Ovary (tissue), 7 donors: ENCODE measurements at regions not wholly inside any gene's neighbourhood (a gene's known extent, or its start where the extent isn't known, plus 50 kb on each side); places are given as distances from the start of the nearest gene placed in this dataset.

Source experiments
- DNase-seq, 5 donors: peaks; one replicate each; pipeline ENCODE4 v3.0.0-alpha.2; 2019 to 2020
- H3K27ac ChIP-seq, 2 donors: fragments of 200-600 bp; one replicate each; pipeline versions ENCODE4 v1.5.1 to v1.8.0; 2019 to 2022
- H3K27me3 ChIP-seq: fragments of 200-600 bp; one replicate; pipeline ENCODE4 v1.8.0; 2022
- H3K36me3 ChIP-seq: fragments of 200-600 bp; sonication (generic); one replicate; pipeline ENCODE4 v1.5.1; 2019
- H3K4me1 ChIP-seq: one replicate; pipeline ENCODE4 v1.8.1; 2013; ENCODE audit warnings: mild to moderate bottlenecking, moderate library complexity; ENCODE audit not compliant: insufficient read depth
- H3K4me3 ChIP-seq: fragments of 200-600 bp; sonication (generic); one replicate; pipeline ENCODE4 v1.5.1; 2017
- H3K9me3 ChIP-seq, 2 donors: fragments of 200-600 bp in 1 of 2; sonication (generic) in 1 of 2; one replicate each; pipeline versions ENCODE4 v1.5.1 to v1.8.1; 2013 to 2019; ENCODE audit warnings: mild to moderate bottlenecking in 1 of 2, moderate library complexity in 1 of 2
- EP300 ChIP-seq: sonication (generic); formaldehyde crosslinking; IDR thresholded peaks from one replicate; pipeline ENCODE4 v1.6.1; 2017; ENCODE audit warnings: antibody characterized with exemption
- POLR2A ChIP-seq: fragments of 450-650 bp; IDR thresholded peaks from one replicate; pipeline ENCODE4 v1.6.1; 2017; ENCODE audit warnings: antibody characterized with exemption, mild to moderate bottlenecking, moderate library complexity
- WGBS, 3 donors: extraction: QIAGEN DNeasy Blood & Tissue Kit in 1 of 3; methylation state at CpG; one replicate each; pipeline versions ENCODE4 v1.1.5 to v1.1.7; 2013 to 2017; 5-methylcytosine and 5-hydroxymethylcytosine counted together
- intact Hi-C, 4 donors: fragments of 100-400 bp; cut with DNase I; formaldehyde crosslinking; loops; one replicate each; pipeline versions ENCODE4 v1.11.0 to v1.15.1; 2022 to 2023
- TF ChIP-seq, protein P1 (sequence below), 3 donors: fragments of 450-650 bp in 2 of 3; fragments of 200-600 bp in 1 of 3; IDR thresholded peaks; one replicate each; pipeline versions ENCODE4 v1.5.1 to v1.8.0; 2016 to 2022; ENCODE audit warnings: antibody characterized with exemption in 3 of 3, mild to moderate bottlenecking in 1 of 3
- donor health status: DM: no; HTN: no; CAD: no; lungs with moderate emphysema.
- donor health status: DM: no; HTN: no; CAD: no.
- donor health status: Bipolar disorder and iron deficiency.
- donor health status: DM: no; HTN: no; CAD: no.
- donor health status: DM: yes; HTN: yes; CAD: no.

DNA sequence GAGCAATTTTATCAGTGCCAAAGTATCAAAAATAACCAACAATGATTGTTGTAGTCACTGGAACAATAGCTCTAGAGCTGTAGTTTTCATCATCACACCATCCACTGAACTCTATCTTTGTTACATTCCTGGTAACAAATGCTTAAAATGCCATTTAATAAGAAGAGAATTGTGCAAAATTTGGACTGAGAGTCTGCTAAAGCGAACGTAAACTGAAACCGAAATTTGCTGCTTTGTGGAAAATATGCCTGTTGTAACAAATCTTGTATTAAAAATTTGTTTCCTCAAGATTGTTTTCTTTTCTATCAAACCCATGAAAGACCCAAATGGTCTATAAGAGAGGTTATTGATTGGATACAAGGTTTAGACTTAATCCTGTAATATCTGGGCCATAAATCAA, 109.3 kb upstream of the TECRL start:
- intact Hi-C loops, result no loop called here
- 86 to 93% (median 88%) methylated on average over 3 of the region's 3 CpGs for WGBS, 3 donors
- H3K9me3 ChIP-seq, result no peaks in the 10 kb centered on the region
- DNase-seq, result no peak
- no peaks in the 10 kb centered on the region for H3K4me1 ChIP-seq
- TF ChIP-seq, protein P1, sequence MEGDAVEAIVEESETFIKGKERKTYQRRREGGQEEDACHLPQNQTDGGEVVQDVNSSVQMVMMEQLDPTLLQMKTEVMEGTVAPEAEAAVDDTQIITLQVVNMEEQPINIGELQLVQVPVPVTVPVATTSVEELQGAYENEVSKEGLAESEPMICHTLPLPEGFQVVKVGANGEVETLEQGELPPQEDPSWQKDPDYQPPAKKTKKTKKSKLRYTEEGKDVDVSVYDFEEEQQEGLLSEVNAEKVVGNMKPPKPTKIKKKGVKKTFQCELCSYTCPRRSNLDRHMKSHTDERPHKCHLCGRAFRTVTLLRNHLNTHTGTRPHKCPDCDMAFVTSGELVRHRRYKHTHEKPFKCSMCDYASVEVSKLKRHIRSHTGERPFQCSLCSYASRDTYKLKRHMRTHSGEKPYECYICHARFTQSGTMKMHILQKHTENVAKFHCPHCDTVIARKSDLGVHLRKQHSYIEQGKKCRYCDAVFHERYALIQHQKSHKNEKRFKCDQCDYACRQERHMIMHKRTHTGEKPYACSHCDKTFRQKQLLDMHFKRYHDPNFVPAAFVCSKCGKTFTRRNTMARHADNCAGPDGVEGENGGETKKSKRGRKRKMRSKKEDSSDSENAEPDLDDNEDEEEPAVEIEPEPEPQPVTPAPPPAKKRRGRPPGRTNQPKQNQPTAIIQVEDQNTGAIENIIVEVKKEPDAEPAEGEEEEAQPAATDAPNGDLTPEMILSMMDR (IDR thresholded peaks at IDR 0.05), result no peak
- TF ChIP-seq EP300 (no peak), POLR2A (no peak)
- H3K27me3 ChIP-seq, result no peaks in the 10 kb centered on the region
- H3K4me3 ChIP-seq, result no peak overlapping the region
- H3K36me3 ChIP-seq, result no peaks in the 10 kb centered on the region
- H3K27ac ChIP-seq, result no peak overlapping the region

DNA sequence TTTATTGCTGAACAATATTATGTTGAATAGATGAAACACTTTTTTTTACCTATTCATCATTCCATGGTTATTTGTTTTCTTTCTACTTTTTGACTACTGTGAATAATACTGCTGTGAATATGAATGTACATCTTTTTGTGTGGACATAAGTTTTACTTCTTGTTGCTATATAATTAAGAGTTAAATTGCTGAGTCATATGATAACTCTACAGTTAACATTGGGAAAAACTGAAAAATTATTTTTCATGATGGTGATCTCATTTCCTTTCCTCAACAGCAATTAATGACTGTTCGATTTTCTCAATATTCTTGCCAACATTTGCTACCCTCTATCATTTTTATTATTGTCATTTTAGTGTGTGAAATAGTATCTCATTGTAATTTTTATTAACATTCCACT, 106.9 kb upstream of the TECRL start:
- no peak for TF ChIP-seq POLR2A
- no peak for TF ChIP-seq EP300
- TF ChIP-seq, protein P1 (IDR thresholded peaks at IDR 0.05), result no peak
- DNase-seq, result no peak
- no peaks in the 10 kb centered on the region for H3K36me3 ChIP-seq
- no peaks in the 10 kb centered on the region for H3K4me1 ChIP-seq
- H3K27me3 ChIP-seq, result no peaks in the 10 kb centered on the region
- WGBS, 3 donors, result 76 to 82% (median 78%) methylated on average over 1 of the region's 1 CpG
- no peak overlapping the region for H3K4me3 ChIP-seq
- H3K9me3 ChIP-seq, result no peaks in the 10 kb centered on the region
- intact Hi-C loops, result no loop called here
- no peak overlapping the region for H3K27ac ChIP-seq

DNA sequence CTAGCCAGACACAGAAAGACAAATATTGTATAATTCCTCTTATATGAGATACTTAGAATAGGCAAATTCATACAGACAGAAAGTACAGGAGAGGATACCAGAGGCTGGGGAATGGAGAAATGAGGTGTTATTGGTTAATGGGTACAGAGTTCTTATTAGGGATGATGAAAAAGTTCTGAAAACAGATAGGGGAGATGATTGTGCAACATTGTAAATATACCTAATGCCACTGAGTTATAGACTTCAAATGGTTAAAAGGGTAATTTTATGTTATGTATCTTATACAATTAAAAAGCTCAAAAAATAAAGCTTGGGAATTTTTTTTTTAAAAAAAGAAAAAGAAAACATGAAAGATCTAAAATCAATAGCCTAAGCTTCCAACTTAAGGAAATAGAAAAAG, 98.8 kb upstream of the TECRL start:
- no peaks in the 10 kb centered on the region for H3K36me3 ChIP-seq
- H3K9me3 ChIP-seq, result no peaks in the 10 kb centered on the region
- intact Hi-C loops, result no loop called here
- H3K27ac ChIP-seq, result no peak overlapping the region
- no peak for DNase-seq
- no peak overlapping the region for H3K4me3 ChIP-seq
- TF ChIP-seq POLR2A (no peak), EP300 (no peak)
- TF ChIP-seq, protein P1 (IDR thresholded peaks at IDR 0.05), result no peak
- H3K27me3 ChIP-seq, result no peaks in the 10 kb centered on the region
- H3K4me1 ChIP-seq, result no peaks in the 10 kb centered on the region

DNA sequence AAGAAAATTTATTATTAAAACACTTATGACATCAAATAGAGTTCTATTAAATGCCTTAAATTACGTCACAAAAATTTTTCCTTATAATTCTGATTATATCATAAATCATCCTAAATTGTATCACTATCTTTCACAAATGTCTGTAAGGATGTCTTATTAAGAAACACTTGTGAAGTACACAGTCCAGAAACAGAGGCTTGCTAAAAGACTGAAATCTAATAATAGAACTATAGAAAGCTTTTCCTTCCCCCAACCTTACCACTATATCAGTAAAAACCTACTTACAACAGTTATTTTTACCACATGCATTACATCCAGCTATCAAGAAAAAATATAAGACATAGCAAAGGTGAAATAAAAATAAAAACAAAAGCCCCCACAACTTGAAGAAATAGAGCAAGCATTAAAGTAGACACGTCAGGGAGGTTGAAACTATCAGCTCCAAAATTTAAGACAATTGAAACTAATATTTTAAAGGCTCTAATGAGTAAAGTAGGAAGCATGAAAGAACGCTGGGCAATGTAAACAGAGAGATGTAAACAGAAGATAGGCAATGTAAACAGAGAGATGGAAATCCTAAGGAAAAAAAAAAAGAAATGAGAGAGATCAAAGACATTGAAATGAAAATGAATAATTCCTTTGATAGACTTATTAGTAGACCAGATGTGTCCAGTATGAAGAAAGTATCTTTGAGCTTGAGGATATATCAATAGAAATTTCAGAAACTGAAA, 94.9 kb upstream of the TECRL start:
- H3K27ac ChIP-seq, result no peak overlapping the region
- 77 to 84% (median 80%) methylated on average over 3 of the region's 3 CpGs for WGBS, 3 donors
- DNase-seq, result no peak
- H3K27me3 ChIP-seq, result no peaks in the 10 kb centered on the region
- no peaks in the 10 kb centered on the region for H3K36me3 ChIP-seq
- intact Hi-C loops, result no loop called here
- no peak overlapping the region for H3K4me3 ChIP-seq
- H3K9me3 ChIP-seq, result no peaks in the 10 kb centered on the region
- TF ChIP-seq EP300 (no peak), POLR2A (no peak)
- TF ChIP-seq, protein P1 (IDR thresholded peaks at IDR 0.05), result no peak
- H3K4me1 ChIP-seq, result no peaks in the 10 kb centered on the region
